ENCODE measurements at regions not wholly inside any gene's neighbourhood (a gene's known extent, or its start where the extent isn't known, plus 50 kb on each side); places are given as distances from the start of the nearest gene placed in this dataset.

DNA sequence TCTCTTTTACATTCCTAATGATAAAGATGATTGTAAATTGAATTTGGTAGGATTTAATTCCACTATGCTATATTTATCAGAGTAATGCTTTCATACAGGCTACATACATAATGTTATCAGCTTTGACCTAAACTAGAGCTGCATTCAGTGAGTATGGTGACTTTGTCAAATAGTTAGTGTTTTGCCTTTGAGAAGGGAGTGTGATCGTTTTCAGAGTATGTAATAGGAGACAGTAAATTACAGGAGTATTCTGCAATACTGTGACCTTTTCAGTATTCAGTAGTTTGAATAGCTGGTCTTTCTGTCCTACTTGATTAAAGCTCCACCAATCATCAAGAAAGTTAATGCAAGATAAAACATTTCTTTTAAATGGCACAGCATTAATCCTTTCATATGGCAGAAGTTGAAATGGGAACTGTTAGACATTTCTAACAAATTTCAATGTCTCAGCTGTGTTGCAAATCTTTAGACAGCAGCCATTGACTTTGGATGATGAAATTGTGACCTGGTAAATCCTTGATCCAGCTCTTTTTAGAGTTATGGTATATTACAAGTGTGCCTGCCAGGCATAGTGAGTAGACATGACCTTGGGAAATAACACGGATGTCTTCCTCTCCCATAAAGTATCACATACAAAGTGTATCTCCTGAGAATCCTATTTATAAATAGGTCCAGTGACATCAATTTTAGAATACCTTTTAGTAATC is 455.3 kb downstream of the KCTD8 start:
- DNase-seq = no peak

DNA sequence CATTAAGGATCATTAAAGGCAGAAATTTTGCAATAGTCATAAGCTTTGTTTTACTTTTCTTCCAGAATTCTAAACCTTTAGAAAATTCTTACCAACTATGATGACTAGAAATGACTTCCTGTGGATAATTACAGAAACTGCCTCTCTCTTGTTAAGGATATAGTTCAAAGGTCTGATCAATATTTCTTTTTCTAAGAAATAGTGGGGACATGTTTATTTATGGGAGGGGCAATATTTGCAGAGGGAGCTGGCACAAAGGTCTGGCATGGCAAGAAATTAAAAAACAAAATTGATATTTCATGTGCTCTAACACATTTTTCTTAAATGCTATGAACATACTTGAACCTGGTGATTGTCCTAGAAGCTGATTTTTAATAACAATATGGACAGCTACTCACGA is 448.9 kb downstream of the KCTD8 start:
- DNase-seq = no peak

DNA sequence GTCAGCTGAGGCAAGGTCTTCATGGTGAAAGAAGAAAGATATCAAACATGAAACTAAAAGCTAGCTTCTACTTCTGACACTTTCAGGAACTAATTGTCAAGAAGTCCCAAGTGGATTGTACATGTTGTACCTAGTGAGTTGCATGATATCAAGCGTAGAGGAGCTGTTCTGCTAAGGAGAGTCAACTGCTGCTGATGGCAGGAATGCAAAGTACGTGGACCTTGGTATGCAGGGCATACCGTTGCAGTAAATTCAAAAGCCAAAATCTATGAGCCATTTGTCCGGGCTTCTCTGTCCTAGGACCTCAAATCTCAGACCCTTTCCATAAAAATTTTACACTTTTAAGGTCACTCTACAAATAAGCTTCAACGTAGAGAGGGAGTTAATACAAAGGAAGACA is 446.2 kb downstream of the KCTD8 start:
- no peak for DNase-seq

DNA sequence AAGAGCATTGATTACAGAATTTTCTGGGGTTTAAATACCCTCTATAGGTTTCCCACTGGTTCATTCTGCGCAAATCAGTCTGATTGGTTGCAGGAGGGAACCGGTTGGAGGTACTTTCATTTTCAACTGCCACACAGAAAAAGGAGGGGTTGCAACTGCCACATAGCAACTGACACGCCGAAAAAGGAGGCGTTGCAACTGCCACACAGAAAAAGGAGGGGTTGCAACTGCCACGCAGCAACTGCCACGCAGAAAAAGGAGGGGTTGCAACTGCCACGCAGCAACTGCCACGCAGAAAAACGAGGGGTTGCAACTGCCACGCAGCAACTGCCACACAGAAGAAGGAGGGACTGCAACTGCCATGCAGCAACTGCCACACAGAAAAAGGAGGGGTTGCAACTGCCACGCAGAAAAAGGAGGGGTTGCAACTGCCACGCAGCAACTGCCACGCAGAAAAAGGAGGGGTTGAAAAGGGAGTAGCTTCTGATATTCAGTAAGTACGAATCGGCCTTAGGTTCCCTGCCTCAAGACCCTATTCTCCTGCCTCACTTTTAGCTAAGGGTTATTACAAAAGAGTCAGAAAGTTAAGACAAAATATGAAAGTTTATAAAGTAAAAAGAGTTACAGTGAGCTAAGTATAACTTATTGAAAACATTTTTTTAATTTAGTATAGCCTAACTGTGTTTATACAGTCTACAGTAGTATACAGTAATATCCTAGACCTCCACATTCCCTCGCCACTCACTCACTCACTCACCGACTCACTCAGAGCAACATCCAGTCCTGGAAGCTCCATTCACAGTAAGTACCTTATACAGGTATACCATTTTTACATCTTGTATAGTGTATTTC is 431.8 kb downstream of the KCTD8 start:
- no peak for DNase-seq

DNA sequence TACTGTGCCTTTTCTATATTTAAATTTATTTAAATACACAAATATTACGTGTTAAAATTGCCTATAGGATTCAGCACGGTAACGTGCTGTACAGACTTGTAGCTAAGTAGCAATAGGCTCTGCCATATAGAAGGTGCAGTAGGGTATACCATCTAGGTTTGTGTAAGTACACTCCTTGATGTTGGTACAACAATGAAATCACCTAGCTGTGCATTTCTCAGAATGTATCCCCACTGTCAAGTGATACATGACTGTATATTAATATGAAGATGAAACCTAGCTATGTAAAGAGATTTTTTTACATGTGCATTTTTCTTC is 431.2 kb downstream of the KCTD8 start:
- no peak for DNase-seq

DNA sequence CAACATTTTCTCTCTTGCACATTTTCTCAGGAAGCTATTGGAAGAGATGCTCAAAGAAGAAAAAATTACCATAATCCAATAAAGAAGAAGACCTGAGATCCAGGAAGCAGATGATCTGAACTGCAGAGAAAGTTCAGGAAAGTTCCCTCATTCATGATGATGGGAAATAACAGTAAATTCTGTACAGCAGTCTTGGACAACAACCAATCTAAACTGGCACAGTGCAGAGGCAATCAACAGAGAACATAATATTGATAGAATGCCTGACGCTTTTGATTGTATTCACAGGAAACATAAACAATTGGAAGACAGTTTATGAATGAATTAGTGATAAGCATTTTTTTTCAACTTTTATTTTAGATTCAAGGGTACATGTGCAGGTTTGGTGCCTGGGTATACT is 428.9 kb downstream of the KCTD8 start:
- DNase-seq = no peak

DNA sequence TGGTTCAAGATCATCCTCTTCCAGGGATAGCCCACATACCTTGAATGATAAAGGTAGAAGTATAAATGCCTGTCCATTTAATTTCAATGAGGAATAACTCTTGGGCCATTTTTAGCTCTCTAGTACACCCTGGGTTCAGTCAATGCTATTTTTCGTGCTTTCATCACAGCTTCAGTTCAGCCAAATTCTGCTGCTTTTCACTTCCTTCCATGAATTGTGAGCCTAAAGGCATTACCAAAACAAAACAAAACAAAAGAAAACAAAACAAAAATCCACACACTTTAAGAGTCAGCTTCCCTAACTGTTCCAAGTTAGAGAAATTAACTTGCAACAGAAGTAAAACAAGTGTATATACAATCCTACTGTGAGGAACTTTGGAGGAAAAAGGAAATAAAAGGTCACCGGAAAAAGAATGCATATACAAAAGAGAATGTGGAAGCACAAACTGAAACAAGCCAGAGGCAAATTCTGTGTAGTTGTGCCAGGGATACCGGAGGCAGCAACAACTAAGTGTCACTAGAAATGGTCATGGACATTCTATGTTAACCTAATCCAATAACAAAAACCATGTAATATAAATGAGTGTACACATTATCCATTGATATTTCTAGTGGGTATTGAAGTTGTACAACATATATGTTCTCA is 423.1 kb downstream of the KCTD8 start:
- DNase-seq = no peak

DNA sequence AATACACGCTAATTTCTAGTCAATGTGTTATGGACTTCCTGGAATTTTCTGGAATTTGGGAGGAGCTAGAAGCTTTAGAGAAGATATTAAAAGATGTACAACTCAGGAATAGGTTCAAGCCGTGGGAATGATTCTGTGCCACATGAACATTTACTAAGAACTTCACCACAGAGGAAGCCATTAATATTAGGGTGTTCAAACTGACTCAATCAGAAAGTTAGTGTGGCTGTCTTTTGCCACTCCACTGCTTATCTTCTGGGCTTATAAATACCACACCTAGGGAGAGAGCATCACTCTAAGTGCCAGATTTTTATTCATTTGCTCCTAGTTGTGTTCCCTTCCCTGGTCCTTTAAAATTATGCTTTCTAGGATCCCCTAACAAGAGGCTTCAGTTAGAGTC is 409.8 kb downstream of the KCTD8 start:
- no peak for DNase-seq

DNA sequence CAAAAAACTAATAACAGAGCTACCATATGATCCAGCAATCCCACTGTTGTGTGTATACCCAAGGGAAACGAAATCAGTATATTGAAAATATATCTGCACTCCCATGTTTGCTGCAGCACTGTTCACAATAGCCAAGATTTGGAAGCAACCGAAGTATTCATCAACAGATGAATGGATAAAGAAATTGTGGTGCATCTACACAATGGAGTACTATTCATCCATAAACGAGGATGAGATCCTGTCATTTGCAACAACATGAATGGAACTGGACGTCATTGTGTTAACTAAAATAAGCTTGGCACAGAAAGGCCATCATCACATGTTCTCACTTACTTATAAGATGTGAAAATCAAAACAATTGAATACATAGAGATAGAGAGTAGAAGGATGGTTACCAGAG is 402.1 kb downstream of the KCTD8 start:
- no peak for DNase-seq

DNA sequence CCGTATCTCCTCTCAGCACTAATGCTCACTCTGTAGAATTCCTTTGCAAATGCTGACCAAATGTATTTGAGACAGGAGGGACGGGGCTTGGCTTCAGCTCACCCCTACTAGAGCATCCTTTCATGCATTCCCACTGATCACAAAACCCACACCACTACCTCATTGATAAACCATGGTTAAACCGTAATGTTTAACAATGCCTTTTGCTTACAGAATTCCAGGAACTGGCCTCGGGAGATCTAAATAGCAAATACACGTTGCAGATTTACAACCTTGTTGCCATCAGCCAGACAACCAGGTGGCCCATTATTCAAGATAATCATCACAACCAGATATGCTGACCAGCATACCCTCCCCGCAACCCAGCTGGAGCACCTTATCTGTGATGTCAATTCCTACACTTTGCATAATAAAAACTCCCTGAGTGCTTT is 391.9 kb downstream of the KCTD8 start:
- no peak for DNase-seq

DNA sequence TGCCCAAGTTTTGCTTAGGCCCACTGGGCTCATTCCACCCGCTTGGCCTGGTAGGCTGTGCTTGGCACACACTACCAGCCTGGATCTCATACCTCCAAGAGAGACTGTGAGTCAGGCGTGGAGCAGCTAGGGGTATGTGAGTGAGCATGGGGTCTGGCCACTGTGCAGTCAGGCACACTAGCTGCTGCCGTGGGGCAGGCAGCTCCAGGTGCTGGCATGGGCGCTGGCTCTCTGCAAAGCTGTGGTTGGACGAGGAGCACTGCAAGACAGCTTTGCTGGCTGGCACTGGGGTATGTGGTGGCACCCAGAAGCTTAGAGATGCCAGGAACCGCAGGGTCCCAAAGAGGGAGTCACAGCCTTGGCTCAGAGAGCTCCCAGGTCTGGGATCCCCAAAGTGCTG is 377.8 kb downstream of the KCTD8 start:
- DNase-seq = no peak

DNA sequence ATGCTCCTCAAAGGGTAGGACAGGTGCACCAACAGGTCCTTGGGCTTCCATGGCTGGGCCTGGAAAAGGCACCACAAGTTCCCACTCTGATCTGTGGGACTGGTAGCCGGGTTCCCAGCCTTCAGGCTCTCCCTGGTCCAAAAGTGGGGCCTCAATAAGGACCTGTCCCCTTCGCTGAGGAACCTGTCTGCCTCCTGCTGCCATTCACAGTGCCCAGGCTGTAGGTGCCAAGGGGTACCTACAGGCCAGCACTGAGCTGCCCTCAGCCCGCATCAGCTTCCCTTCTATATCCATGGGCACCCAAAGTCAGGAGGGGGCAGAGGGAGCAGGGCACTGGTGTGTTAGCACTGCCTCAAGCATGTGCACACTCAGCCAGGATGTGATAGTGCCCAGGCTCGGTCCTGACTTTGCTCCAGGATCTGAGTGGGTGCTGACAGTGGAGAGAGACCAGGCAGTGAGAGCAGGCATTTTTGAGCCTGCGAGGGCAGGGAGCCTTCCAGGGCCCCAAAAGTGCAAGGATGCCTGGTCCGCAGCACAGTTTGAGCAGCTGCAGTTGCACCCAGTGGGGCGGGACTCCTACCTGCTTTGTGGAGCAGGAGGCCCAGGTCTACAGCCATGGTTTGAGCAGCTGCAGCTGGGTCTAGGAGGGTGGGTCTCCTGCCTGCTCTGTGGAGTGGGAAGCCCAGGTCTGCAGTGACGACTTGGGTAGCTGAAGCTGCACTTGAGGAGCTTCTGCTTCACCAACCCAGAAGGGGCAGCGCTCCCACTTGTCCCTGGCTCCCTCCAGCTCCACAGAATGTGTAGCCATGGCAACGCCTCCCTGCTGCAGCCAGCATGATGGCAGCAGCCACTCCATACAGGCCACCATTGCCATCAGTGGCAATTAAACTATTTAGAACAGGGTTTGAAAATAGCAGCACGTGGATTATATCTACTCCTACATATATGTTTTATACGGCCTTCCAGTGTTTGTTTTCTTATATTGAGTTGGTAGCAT is 376.4 kb downstream of the KCTD8 start:
- DNase-seq = no peak

DNA sequence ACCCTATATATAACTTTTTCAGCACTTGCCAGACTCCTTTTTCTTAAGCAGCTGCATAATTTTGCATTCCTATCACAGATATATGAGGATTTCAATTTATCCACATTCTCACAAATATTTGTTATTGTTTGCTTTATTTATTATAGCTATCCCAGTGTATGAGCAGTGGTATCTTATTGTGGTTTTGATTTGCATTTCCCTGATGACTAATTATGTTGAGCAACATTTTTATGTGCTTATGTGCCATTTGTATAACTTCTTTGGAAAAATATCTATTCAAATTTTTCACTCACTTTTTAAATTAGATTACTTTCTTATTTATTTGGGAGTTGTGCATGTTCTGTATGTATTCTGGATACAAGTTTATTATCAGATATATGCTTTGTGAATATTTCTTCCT is 361.9 kb downstream of the KCTD8 start:
- no peak for DNase-seq

DNA sequence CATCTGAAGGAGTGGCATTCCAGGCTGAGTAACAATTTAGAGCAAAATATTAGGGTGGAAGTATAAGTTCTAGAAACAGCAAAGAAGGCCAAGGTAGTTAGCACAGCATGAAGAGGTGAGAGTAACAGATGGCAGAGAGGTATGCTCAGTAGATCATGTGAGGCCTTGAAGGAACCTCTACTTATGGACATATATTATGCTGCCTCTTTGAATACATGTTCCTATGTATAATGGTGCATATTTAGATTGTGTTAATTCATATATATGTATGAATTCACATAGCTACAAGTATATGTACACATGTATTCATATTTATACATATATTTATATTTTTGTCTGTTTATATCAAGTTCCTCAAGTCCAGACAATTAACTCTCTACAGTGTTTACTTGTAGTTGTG is 355.2 kb downstream of the KCTD8 start:
- no peak for DNase-seq

DNA sequence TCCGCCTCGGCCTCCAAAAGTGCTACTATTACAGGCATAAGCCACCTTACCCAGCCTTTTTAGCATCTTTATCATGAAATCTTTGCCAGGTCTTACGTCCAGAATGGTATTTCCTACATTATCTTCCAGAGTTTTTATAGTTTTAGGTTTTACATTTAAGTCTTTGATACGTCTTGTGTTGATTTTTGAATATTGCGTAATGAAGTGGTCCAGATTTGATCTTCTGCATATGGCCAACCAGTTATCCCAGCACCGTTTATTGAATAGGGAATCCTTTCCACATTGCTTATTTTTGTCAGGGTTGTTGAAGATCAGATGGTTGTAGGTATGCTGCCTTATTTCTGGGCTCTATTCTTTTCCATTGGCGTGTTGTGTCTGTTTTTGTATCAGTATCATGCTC is 349.6 kb downstream of the KCTD8 start:
- no peak for DNase-seq

DNA sequence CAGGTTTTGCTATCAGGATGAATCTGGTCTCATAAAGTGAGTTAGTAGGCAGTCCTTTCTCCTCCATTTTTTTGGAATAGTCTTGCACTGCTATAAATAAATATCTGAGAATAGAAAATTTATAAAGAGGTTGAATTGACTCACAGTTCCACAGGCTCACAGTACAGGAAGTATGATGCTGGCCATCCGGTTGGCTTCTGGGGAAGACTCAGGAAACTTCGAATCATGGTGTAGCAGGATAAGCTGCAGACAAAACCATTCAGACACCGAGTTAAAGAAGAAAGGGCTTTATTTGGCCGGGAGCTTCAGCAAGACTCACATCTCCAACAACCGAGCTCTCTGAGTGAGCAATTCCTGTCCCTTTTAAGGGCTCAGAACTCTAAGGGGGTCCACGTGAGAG is 348.2 kb downstream of the KCTD8 start:
- no peak for DNase-seq

DNA sequence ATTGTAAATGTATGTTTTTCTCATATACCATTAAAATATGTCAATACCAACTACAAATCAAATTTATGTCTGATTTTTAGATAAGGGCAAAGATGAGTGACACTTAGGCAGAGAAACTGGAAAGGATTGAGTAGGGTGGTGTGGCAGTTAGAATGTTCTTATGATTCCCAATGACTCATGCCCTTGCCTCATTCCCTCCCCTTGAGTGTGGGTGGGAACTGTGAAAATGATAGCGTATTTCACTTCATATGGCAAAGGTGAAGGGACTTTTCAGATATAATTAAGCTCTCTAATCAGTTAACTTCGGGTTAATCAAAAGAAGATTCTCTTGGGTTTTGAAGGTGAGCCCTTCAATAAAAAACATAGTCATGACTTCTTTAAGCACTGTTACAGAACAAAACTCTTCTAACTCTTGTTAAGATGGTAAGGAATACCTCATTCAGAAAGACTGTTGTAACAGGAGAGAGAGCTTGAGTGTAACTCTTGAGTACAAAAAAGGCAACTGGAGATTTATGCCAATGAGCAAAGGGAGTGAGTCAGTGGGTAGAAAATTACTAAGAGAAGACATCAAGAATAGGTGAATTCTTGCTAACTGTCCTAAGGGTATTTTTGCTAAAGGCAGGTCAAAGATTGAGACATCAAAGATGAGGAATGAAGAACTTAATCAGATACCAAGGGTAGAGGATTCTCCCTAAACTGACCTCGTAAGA is 329.5 kb downstream of the KCTD8 start:
- no peak for DNase-seq

DNA sequence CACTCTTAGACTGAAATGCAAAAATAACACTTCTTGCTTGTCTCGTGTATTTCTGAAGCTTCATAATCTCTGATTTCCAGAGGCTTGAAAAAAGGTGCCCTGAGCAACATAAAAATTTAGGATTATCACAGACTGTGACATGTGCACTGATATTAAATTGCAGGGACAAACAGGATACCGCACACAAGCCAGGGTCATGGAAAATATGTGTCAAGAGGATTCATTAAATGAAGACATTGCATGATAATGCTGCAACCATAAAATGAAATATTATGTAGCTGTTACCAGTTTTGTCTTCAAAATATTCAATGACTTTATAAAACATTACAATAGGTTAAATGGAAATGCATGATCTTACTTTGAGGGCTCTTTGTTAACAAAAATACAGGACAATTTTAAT is 328.0 kb downstream of the KCTD8 start:
- DNase-seq = no peak

DNA sequence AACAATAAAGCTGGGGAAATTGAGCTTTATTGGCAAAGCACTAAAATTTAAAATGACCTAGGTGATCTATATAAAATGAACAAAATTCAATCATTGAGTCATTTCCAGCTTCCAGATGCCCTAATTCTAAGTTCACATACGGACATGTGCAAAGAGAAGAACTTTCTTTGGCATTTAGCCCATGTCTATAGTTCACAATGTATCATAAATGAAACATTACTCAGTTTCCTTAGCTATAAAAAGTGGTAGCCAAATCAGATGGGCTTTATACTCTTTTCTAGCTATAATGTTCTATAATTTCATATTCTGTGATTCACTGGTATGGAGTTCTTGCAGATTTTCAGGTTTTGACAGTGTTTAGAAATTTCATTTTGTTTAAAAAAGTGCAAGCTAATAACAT is 327.4 kb downstream of the KCTD8 start:
- DNase-seq = no peak

All from stimulated activated CD4-positive, alpha-beta T cell treated with anti-CD3 and anti-CD28 coated beads, Interleukin-2, amount 100 ng/mL, for 24 hours (primary cell).